Activated naive CD4-positive, alpha-beta T cell treated with Interleukin-2 at 50 U/mL for 16 hours (primary cell): ENCODE measurements at regions not wholly inside any gene's neighbourhood (a gene's known extent, or its start where the extent isn't known, plus 50 kb on each side); places are given as distances from the start of the nearest gene placed in this dataset.
"Not testable (repeated sequence)": the region's sequence is repeated elsewhere in the genome, so short reads cannot be mapped to it uniquely, and the experiment has no call there.

Experiments used
- DNase-seq: peaks from one replicate; pipeline ENCODE4 v3.0.0-alpha.2; 2020

DNA sequence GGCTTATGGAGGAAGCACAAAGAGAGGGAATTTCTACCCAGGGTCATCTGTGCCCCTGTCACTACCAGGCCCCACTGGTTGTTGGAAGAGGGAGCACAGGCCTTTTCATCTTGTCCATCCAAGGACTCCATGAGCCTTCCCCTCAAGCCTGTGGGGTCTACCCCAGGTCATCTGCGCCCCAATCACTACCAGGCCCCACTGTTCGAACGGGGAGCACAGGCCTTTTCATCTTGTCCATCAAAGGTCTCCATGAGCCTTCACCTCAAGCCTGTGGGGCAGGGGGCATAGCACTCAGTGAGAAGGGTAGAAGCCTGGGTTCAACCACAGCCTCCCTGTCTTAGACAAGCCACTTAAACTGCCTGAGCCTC lies 101.5 kb upstream of the CDH5 start:
- no peak for DNase-seq

DNA sequence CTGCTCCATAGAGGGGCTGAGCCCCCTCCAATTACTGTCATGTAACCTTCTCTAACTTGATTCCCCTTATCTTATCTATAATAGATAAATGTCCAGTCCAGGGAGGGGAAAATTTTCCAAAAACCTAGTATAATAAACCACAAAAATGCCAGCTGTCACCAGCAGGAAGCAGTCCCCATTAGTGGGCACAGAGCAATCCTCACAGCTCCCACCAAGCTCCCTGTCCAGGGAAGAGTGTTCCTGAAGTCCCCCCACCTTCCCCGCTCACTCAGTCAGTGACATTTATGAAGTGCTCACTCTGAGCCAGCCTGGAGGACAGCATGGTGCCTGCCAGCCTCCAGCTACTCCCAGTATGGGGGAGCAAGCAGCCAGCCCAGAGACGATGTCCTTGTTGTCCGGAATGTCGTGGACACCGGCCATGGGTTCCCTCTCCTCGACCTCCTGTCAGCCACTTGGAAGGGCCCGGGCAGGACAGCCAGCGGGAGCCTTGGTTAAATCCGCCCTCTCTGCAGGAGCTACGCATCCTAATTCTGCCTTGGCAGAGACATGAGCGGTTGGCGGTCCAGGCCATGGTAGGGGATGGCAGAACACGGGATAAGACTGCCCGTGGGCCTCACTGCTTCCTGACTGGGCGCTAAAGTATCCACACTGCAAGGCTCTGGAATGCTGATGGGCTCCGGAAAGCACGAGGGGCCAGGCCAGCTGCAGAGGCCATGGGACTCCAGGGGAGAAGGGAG lies 102.0 kb upstream of the CDH5 start:
- DNase-seq, result no peak

DNA sequence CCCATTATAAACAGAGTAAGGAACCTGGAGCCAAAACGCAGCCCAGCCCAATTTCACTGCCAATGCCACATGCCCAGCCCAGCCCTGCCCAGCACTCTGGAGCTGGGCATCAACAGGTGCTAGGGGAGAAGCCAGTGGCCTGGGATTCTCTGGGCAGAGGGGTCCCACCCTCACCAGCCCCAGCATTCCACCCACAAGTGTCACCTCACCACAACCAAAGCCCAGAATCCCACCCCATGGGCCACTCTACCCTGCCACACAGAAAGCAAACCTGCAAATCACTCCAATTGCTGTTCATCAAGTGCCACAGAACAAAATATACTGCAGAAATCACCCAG lies 102.5 kb upstream of the CDH5 start:
- no peak for DNase-seq

GRCh38 chr16:66263168-66263972 lies 103.1 kb upstream of the CDH5 start:
- DNase-seq, result no peak

DNA sequence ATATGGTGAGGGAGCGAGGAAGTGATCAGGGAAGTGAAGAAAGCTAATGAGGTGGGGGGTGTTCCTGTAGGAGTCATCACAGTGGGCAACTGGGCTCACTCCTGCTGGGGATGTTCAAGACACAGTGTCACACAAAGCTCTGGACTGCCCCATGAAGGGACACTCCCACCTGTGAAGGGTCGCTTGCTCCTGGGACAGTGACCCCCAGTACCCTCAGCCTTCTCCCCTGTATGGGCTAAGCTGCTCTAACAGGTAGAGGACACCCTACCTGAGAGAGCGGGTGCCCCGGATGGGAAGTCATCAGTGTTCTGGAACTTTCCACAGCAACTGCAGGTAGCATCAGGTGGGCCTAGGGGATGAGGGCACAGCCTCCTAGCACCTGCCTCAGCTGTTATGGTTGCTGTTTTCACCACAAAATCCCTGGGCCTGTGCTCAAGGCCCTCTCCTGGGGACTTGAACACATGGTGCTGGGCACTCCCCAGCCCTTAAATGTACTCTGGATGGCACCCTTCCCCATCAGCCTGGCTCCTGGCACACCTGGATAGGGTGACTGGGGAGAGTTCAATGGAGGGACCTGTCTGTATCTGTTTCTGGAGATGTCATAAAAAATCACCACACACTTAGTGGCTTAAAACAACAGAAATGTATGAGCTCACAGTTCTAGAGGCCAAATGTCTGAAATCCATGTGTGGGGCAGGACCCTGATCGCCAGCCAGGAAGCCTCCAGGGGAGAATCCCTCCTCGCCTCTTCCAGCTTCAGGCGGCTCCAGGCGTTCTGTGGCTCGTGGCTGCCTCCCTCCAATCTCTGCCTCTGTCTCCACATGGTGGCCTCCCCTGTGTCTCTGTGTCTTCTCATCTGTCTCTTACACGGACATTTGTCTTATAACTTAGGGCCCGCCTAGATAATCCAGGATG lies 104.0 kb upstream of the CDH5 start:
- no peak for DNase-seq

DNA sequence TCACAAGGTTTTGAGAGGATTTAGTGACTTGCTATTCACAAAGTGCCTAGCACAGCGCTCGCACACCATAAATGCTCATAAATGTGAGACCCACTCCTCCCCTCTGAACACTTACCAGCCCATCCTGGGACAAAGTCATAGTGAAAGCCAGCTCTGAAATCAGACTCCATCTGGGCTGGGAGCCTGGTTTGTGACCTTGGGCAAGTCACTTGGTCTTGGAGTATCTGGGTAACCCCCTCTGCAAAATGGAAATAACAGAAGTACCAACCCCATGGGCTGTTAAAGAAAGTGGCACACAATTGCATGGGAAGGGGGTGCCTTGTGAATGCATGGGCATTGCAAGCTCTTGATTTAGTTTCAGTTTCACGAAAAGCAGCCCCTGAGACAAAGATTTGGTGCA lies 104.7 kb upstream of the CDH5 start:
- no peak for DNase-seq

GRCh38 chr16:66260522-66261254 lies 105.8 kb upstream of the CDH5 start:
- DNase-seq, result no peak

DNA sequence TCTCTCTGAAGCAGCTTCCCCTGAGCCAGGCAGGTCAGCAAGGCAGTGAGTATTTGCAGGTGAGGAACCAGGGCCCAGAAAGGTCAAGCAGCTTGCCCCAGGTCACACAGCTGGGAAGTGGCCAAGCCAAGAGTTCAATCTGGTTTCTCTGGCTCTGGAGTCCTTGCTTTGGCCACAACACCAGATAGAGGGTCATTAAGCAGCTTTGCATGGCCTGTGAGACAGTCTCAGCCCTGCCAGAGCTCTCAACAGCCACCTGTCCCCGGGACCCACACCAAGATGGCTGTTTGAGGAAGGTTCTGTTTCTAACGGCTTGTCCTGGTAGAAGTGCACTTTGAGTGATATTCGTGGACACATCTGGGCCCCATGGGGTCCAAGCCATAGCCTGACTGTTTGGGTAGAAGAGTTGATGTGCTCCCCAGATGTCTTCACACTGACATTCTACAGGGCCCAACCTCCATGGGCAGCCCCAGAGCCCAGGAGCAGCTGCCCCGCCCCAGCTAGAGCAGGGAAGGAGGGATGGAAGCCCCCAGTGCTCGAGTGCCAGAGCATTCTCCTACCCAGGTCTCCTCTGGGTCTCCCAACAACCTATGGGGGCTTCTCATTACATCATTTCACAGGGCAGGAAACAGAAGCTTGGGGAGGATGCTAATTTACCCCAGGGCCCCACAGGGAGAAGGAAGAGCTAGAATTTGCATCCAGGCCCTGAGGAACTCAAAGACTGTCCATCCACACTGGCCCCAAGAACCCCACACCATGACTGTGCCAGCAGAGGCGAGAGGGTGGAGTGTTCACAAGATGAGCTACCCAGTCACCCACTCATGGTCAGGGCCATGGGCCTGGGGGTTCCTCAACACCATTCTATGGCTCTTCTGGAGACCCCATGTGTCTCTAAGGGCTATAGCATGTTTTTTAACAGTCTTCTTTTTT lies 107.3 kb upstream of the CDH5 start:
- no peak for DNase-seq

DNA sequence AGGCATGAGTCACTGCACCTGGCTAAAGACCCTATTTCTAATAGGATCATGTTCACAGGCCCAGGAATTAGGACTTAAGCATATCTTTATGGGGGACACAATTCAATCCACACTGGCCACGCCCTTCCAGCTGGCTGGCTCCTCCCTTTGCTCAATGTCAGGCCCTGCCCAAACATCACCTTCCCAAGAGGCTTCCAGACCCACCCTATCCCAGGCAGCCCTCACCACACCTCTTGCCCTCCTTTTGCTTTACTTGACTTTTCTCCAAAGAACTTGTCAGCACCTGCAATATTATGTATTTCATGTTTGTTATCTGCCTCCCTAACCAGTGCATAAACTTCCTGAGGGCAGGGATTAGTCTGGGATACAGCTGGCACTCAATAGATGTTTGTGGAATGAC lies 109.6 kb upstream of the CDH5 start:
- DNase-seq, result no peak

DNA sequence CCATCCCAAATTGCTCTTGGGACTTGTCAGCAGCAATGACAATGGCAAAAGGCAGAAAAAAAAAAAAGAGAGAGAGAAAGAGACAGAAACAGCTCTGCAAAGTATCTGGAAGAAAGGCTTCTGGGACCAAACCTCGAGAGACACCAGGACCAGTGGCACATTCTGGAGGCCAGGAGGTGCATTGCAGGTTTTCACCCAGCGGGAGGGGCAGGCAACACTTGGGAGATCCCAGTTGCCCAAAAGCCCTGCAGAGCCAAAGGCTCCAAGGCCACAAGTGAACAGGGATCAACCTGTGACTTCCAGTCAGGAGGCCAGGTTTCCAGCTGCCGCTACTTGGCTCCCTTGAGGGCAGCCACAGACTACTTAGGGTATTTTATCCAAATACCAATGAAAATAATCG lies 110.8 kb upstream of the CDH5 start:
- DNase-seq, result no peak

- no peak for DNase-seq
These were observed 111.7 kb upstream of the CDH5 start for GRCh38 chr16:66254751-66255150.

DNA sequence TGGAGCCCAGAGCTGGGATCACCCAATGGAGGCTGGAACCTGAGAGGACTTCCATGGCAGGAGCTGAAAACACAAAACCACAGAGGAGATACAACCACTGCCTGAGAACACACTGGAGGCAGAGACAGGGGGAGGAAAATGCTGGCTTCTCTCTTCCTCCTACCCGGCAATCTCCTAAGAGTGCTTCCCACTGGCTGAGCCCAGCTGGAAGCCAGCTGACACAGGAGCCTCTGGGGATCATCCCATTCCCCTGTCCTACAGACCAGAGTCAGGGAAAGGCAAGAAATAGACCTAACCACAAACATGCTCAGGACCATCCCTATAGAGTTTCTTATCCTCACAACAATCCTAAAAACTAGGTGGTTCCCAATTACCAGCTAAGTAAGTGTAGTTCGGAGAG lies 112.4 kb upstream of the CDH5 start:
- DNase-seq, result no peak

DNA sequence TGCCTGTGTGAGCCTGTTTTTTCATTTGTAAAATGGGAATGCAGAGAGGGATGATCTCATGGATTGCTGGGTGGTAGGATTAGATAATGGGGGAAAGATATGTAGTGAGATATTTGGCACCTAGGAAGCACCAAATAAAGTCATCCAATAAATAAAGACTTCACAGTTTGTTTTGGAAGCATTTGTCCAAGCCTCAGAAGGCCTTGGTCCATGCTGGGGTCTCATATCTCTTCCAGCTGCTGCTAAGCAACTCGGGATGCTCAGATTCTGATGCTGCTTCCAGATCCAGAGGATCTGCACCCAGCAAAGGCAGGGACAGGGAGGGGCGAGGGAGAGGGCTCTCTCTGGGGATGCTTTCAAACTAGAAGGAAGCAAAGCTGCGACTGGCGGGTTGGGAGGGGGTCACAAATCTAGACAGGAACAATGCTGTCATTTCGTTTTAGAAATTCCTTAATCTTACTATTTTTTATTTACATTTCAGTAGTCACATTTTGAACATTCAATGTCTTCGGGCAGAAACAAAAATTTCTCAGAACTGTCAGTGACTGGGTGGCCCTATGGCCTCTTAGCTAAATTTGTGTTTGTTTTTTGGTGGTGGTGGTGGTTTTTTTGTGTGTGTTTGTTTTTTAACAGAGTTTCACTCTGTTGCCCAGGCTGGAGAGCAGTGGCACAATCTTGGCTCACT lies 114.9 kb upstream of the CDH5 start:
- no peak for DNase-seq

DNA sequence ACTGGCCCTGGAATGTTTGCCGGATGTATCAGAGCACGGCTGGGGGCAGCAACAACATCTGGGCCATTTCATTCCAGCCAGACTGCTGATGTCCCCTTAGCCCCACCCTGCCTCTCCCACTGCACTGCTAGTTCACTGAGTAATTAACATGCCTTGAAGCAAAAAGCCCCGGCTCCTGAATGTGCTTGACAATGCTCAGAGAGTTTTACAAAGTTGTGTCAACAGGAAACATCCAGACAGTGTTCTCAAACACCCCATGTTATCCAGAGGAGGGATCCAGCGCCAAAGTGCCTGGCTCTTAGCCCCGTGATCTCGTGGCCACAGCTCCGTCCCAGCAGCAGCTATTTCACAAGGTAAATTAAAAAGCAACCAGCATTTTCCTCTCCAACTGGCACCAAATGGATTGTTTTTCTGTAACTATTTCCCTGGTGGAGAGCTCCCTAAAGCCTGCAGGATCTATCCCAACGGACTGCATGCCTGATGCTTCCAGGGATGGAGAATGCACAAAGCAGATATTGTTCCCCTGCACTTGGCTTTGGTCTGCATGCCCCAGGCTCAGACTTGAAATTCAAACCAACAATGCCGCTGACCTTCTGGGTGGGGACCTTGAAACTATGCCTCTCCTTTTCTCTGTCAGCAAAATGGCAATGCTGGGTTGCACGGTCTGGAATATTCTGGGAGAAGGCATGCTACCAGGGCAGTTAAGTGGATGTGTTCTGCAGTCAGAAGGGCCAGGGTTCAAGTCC lies 115.6 kb upstream of the CDH5 start:
- no peak for DNase-seq

GRCh38 chr16:66247516-66248481 lies 118.7 kb upstream of the CDH5 start:
- DNase-seq, result no peak

- DNase-seq, result no peak
These were observed 120.6 kb upstream of the CDH5 start for GRCh38 chr16:66245868-66246267.

DNA sequence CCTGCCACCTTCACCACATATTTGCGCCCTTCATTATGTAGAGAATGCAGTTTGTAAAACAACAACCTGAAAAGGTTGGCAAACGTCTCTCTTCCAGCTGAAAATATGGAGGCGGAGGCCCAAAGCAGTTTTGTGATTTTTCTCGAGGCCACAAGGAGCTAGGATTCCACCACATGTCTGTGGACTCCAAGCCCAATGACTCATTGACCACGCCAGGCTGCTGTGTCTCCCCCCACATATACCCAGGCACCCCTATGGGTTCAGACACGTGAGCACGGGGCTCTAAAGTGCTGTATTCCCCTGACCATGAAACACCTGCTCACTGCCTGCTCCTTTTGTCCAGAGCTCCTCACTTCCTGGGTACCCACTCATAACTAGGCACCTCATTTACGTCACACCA lies 121.4 kb upstream of the CDH5 start:
- no peak for DNase-seq

DNA sequence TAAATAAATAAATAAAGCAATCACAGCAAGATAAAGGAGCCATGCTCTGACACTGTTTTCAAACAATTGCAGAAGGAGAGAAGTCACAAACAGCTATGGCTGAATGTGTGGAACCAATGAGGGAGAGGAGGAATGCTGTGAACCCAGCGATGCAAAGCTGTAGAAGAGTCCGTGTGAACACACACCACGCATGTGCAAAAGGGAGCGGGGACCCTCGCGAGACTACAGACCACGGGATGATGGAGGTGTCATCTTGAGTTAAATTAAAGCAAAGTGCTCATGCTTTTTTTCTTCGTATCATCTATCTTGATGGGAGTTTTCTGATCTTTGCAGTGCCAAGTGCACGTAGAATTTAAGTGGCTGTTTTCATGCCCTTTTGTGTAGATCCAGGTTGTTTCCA lies 123.8 kb upstream of the CDH5 start:
- DNase-seq, result no peak

DNA sequence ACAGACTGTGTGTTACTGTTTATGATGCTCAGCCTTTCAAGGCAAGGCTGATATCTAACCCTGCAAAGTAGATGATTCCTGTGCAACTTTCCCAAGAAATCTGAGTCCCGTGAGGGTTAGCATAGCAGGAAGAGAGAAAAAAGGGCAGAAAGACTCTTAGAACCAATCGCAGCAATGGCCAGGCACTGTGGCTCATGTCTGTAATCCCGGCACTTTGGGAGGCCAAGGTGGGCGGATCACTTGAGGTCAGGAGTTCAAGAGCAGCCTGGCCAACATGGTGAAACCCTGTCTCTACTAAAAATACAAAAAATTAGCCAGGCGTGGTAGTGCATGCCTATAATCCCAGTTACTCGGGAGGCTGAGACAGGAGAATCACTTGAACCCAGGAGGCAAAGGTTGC lies 124.3 kb upstream of the CDH5 start:
- not testable (repeated sequence) for DNase-seq
